Pancreas (tissue), 10 donors: ENCODE measurements at regions not wholly inside any gene's neighbourhood (a gene's known extent, or its start where the extent isn't known, plus 50 kb on each side); places are given as distances from the start of the nearest gene placed in this dataset.

Experiments used
- ATAC-seq, 4 donors: fragments of 200-7000 bp; cut with Tn5 transposase; one replicate each; pipeline versions ENCODE4 v1.8.0 to v1.9.1; 2020; ENCODE audit warnings: mild to moderate bottlenecking in 4 of 4, moderate library complexity in 4 of 4
- DNase-seq, 6 donors: peaks; one replicate each; pipeline ENCODE4 v3.0.0-alpha.2; 2020
- FAIRE-seq: peaks from 2 replicates; lab custom pipeline; 2012; peaks lifted over from hg19 to GRCh38; lab: Jason Lieb, UNC
- H3K27ac ChIP-seq, 4 donors: fragments of 200-600 bp; sonication (generic); 1 replicate in 3 of 4; 2 replicates in 1 of 4; pipeline versions ENCODE4 v1.5.0 to v1.8.0; 2020
- H3K27me3 ChIP-seq, 4 donors: fragments of 200-600 bp; one replicate each; pipeline ENCODE4 v1.8.0; 2021
- H3K36me3 ChIP-seq, 3 donors: fragments of 200-600 bp; sonication (generic) in 1 of 3; one replicate each; pipeline versions ENCODE4 v1.5.0 to v1.8.0; 2020 to 2021
- H3K4me1 ChIP-seq, 3 donors: fragments of 200-600 bp; one replicate each; pipeline ENCODE4 v1.8.0; 2021
- H3K4me3 ChIP-seq, 4 donors: fragments of 200-600 bp; sonication (generic) in 2 of 4; one replicate each; pipeline versions ENCODE4 v1.5.0 to v1.8.0; 2020 to 2021
- H3K9me3 ChIP-seq, 4 donors: fragments of 200-600 bp; one replicate each; pipeline ENCODE4 v1.8.0; 2021
- WGBS, 2 donors: extraction: QIAGEN DNeasy Blood & Tissue Kit; methylation state at CpG; one replicate each; pipeline ENCODE4 v1.1.7; 2013; 5-methylcytosine and 5-hydroxymethylcytosine counted together
- intact Hi-C, 3 donors: fragments of 100-400 bp; cut with DNase I; formaldehyde crosslinking; loops; one replicate each; pipeline versions ENCODE4 v1.11.1 to v1.14.2; 2022
- TF ChIP-seq, protein P1 (sequence below), 4 donors: fragments of 200-600 bp; sonication (generic) in 3 of 4; IDR thresholded peaks; one replicate each; pipeline versions ENCODE4 v1.5.0 to v1.8.0; 2021; ENCODE audit warnings: antibody characterized with exemption in 4 of 4
- donor health status: healthy with polysubstance abuse.
- donor health status: DM: no; HTN: no; CAD: no; lungs with moderate emphysema.
- donor health status: DM: no; HTN: no; CAD: no.
- donor health status: control.
- donor health status: control.
- donor health status: Bipolar disorder and iron deficiency.
- donor health status: DM: yes; HTN: yes; CAD: no.
- donor health status: DM: no; HTN: no; CAD: no.
- donor health status: DM: no; HTN: no; CAD: no.
- donor health status: DM: yes; HTN: yes; CAD: no.

DNA sequence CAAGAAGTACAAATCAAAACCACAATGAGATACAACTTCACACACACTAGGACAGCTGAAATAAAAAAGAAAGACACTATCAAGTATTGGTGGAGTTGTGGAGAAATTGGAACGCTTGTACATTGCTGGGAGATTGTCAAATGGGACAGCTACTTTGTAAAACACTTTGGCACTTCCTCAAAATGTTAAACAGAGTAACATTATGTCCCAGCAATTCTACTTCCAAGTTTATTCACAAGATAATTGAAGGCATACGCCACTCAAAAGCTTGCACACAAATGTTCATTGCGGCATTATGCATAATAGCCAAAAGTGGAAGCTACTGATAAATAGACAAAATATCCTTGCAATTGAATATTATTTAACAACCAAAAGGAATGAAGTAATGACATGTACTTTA is 199.9 kb upstream of the KCNK2 start:
- ATAC-seq: no peak
- TF ChIP-seq, protein P1, sequence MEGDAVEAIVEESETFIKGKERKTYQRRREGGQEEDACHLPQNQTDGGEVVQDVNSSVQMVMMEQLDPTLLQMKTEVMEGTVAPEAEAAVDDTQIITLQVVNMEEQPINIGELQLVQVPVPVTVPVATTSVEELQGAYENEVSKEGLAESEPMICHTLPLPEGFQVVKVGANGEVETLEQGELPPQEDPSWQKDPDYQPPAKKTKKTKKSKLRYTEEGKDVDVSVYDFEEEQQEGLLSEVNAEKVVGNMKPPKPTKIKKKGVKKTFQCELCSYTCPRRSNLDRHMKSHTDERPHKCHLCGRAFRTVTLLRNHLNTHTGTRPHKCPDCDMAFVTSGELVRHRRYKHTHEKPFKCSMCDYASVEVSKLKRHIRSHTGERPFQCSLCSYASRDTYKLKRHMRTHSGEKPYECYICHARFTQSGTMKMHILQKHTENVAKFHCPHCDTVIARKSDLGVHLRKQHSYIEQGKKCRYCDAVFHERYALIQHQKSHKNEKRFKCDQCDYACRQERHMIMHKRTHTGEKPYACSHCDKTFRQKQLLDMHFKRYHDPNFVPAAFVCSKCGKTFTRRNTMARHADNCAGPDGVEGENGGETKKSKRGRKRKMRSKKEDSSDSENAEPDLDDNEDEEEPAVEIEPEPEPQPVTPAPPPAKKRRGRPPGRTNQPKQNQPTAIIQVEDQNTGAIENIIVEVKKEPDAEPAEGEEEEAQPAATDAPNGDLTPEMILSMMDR (IDR thresholded peaks at IDR 0.05): no peak
- 75 to 85% methylated on average over 3 of the region's 3 CpGs for WGBS, 2 donors
- FAIRE-seq: no peak
- H3K4me1 ChIP-seq: no peaks in the 10 kb centered on the region
- H3K4me3 ChIP-seq: no peak overlapping the region
- intact Hi-C loops: no loop called here
- no peak for DNase-seq
- H3K36me3 ChIP-seq: no peaks in the 10 kb centered on the region
- no peaks in the 10 kb centered on the region for H3K9me3 ChIP-seq
- no peak overlapping the region for H3K27ac ChIP-seq
- H3K27me3 ChIP-seq: no peaks in the 10 kb centered on the region

DNA sequence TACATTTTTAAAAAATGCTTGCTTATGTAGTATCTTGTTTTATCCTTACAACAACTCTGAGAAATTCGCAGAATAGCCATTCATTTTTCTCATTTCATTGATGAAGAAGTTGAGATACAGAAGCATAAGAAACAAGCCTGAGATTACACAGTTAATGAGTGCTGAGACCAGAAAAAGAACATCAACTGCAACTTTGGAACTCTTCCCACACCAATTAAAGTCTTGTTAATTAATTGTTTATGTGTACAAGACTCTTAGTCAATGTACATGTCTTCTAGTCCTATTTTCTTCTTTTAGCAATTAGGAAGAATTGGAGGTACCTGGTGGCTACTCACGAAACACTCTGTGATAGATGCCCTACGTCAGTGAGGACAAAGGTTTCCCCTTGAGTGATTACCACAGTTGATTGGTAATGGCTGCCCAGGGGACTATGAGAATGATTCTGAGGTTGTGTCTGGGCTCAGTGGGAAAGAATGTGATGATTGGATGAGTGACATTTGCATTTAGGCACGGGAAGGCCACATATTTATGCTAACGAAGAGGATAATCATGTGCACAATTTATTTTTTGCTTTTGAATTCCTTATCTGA is 187.4 kb upstream of the KCNK2 start:
- Histone ChIP-seq H3K4me1 (no peaks in the 10 kb centered on the region), H3K27me3 (no peaks in the 10 kb centered on the region), H3K4me3 (no peak overlapping the region), H3K9me3 (no peaks in the 10 kb centered on the region), H3K36me3 (no peaks in the 10 kb centered on the region), H3K27ac (no peak overlapping the region)
- FAIRE-seq: no peak
- ATAC-seq: no peak
- TF ChIP-seq, protein P1 (IDR thresholded peaks at IDR 0.05): no peak
- intact Hi-C loops: no loop called here
- DNase-seq: no peak
- 51 to 54% methylated on average over 5 of the region's 5 CpGs for whole genome bisulfite sequencing, 2 donors

DNA sequence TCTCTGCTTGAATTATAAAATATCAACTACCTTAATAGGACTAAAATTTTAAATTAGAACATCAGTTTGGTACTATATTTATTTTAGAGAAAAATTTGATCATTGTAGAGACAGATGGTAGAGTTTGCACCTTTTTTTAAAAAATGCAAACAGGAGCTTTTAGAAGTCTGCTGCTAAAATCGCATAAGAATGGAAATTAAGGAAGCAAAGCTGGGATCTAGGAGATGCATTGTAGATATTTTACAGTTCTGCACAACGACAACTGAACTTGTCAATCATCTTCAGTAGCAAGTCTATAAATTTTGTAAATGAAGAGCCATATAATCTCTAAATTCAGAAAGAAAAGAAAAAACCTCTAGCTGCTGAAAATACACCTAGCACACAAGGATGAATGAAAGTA is 185.6 kb upstream of the KCNK2 start:
- Histone ChIP-seq H3K9me3 (no peaks in the 10 kb centered on the region), H3K36me3 (no peaks in the 10 kb centered on the region), H3K27me3 (no peaks in the 10 kb centered on the region), H3K4me1 (no peaks in the 10 kb centered on the region), H3K4me3 (no peak overlapping the region), H3K27ac (no peak overlapping the region)
- intact Hi-C loops: no loop called here
- no peak for DNase-seq
- TF ChIP-seq, protein P1 (IDR thresholded peaks at IDR 0.05): no peak
- WGBS, 2 donors: 48 to 60% methylated on average over 2 of the region's 2 CpGs
- FAIRE-seq: no peak
- no peak for ATAC-seq

DNA sequence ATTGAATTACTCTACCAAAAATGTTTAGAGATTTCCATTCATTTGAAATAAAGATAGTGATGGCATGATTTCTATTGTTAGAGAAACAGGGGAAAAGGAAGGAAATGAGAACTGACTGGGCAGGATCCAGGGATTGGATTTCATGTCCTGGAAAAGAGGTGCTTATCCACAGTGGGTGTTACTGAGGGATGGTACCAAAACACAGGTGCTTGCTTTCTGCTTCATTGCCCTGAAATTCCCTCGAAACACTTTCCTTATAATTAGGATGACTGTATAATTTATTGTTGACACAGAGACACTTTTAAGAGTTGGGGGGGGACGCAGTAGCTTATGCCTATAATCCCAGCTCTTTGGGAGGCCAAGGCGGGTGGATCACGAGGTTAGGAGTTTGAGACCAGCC is 185.0 kb upstream of the KCNK2 start:
- TF ChIP-seq, protein P1 (IDR thresholded peaks at IDR 0.05): no peak
- Histone ChIP-seq H3K4me1 (no peaks in the 10 kb centered on the region), H3K36me3 (no peaks in the 10 kb centered on the region), H3K9me3 (no peaks in the 10 kb centered on the region), H3K27me3 (no peaks in the 10 kb centered on the region), H3K27ac (no peak overlapping the region), H3K4me3 (no peak overlapping the region)
- no peak for ATAC-seq
- intact Hi-C loops: no loop called here
- no peak for FAIRE-seq
- DNase-seq: no peak
- 59 to 61% methylated on average over 4 of the region's 4 CpGs for whole genome bisulfite sequencing, 2 donors

DNA sequence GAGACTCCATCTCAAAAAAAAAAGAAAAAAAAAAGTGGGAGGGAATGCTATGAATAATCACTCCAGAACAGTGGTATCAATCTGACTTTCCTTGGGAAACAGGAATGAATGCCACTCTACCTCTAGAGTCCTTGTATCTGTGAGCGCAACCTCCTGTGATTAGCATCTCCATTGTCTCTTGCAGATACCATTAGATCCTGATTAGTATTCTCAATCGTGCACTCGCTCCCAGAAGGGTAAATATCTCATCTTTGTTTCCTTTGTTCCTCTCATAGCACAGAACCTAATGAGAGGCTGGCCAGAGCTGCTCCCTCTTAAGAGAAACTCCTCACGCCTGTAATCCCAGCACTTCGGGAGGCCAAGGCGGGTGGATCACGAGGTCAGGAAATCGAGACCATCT is 184.4 kb upstream of the KCNK2 start:
- FAIRE-seq (no peak), DNase-seq (no peak), ATAC-seq (no peak)
- Histone ChIP-seq H3K27me3 (no peaks in the 10 kb centered on the region), H3K36me3 (no peaks in the 10 kb centered on the region), H3K27ac (no peak overlapping the region), H3K9me3 (no peaks in the 10 kb centered on the region), H3K4me3 (no peak overlapping the region), H3K4me1 (no peaks in the 10 kb centered on the region)
- intact Hi-C loops: no loop called here
- 55 to 63% methylated on average over 8 of the region's 8 CpGs for WGBS, 2 donors
- TF ChIP-seq, protein P1 (IDR thresholded peaks at IDR 0.05): no peak
